ENCODE measurements at regions not wholly inside any gene's neighbourhood (a gene's known extent, or its start where the extent isn't known, plus 50 kb on each side); places are given as distances from the start of the nearest gene placed in this dataset.
A peak's percentile ranks its signal among the peaks of the same experiment; 100 is the strongest.
"Not testable (repeated sequence)": the region's sequence is repeated elsewhere in the genome, so short reads cannot be mapped to it uniquely, and the experiment has no call there.

- peak; percentile 23 for DNase-seq
These were observed 114.1 kb downstream of the RAB38 start for GRCh38 chr11:88061111-88061510.

- no peak for DNase-seq
These were observed 115.9 kb downstream of the RAB38 start for GRCh38 chr11:88059326-88059725.

GRCh38 chr11:88051396-88051795 lies 123.8 kb downstream of the RAB38 start:
- no peak for DNase-seq

- DNase-seq, result no peak
These were observed 125.0 kb downstream of the RAB38 start for GRCh38 chr11:88050247-88050646.

- not testable (repeated sequence) for DNase-seq
These were observed 130.0 kb downstream of the RAB38 start for GRCh38 chr11:88045288-88045687.

- not testable (repeated sequence) for DNase-seq
These were observed 130.6 kb downstream of the RAB38 start for GRCh38 chr11:88044658-88045057.

- no peak for DNase-seq
These were observed 132.1 kb downstream of the RAB38 start for GRCh38 chr11:88043149-88043548.

- DNase-seq, result no peak
These were observed 132.6 kb downstream of the RAB38 start for GRCh38 chr11:88042647-88043046.

GRCh38 chr11:88042238-88042637 lies 133.0 kb downstream of the RAB38 start:
- DNase-seq, result peak; percentile 98

GRCh38 chr11:88041679-88042078 lies 133.6 kb downstream of the RAB38 start:
- DNase-seq, result no peak

GRCh38 chr11:88040148-88040496 lies 135.1 kb downstream of the RAB38 start:
- DNase-seq, result peak; percentile 60

GRCh38 chr11:88039476-88040147 lies 135.6 kb downstream of the RAB38 start:
- peak; percentile 60 for DNase-seq

- DNase-seq, result no peak
These were observed 137.2 kb downstream of the RAB38 start for GRCh38 chr11:88038063-88038462.

GRCh38 chr11:88036701-88037100 lies 138.5 kb downstream of the RAB38 start:
- no peak for DNase-seq

GRCh38 chr11:88035271-88035670 lies 140.0 kb downstream of the RAB38 start:
- no peak for DNase-seq

- no peak for DNase-seq
These were observed 157.6 kb downstream of the RAB38 start for GRCh38 chr11:88017666-88018065.

- DNase-seq, result peak; percentile 93
These were observed 158.7 kb downstream of the RAB38 start for GRCh38 chr11:88016392-88017170.

GRCh38 chr11:88015170-88015569 lies 160.1 kb downstream of the RAB38 start:
- peak; percentile 12 for DNase-seq

GRCh38 chr11:88013508-88014065 lies 161.7 kb downstream of the RAB38 start:
- DNase-seq, result peak; percentile 23

GRCh38 chr11:88012456-88012855 lies 162.8 kb downstream of the RAB38 start:
- peak; percentile 97 for DNase-seq

- peak; percentile 20 for DNase-seq
These were observed 199.2 kb downstream of the RAB38 start for GRCh38 chr11:87976009-87976408.

- DNase-seq, result peak; percentile 64
These were observed 200.4 kb downstream of the RAB38 start for GRCh38 chr11:87974797-87975196.

GRCh38 chr11:87972133-87972532 lies 203.1 kb downstream of the RAB38 start:
- DNase-seq, result no peak

GRCh38 chr11:87971354-87971753 lies 203.9 kb downstream of the RAB38 start:
- DNase-seq, result peak; percentile 66

Data from NCI-H69 (cell line).